Natural killer cell treated with Interleukin-12 subunit alpha and Interleukin-12 subunit beta and Interleukin-15 and Interleukin-18, amount 100 ng/mL, for 72 hours (primary cell): ENCODE measurements at regions not wholly inside any gene's neighbourhood (a gene's known extent, or its start where the extent isn't known, plus 50 kb on each side); places are given as distances from the start of the nearest gene placed in this dataset.

Source experiments
- ATAC-seq, 2 donors: fragments of 150-1000 bp; cut with Tn5 transposase in 1 of 2; sonication (Bioruptor Pico), chemical (Tn5 transposase) in 1 of 2; 2 replicates each; pipeline ENCODE4 v1.10.0; 2021
- DNase-seq: peaks from one replicate; pipeline ENCODE4 v3.0.0; 2022; ENCODE audit warnings: low spot score
- H3K27ac Mint-ChIP-seq, 2 donors: 1 replicate in 1 of 2; 2 replicates in 1 of 2; pipeline ENCODE4 v1.8.0; 2022; ENCODE audit warnings: mixed read lengths in 2 of 2, mild to moderate bottlenecking in 1 of 2, moderate library complexity in 1 of 2
- H3K27me3 Mint-ChIP-seq, 2 donors: 1 replicate in 1 of 2; 2 replicates in 1 of 2; pipeline ENCODE4 v1.8.0; 2022; ENCODE audit warnings: mixed read lengths in 2 of 2
- H3K36me3 Mint-ChIP-seq: one replicate; pipeline ENCODE4 v1.8.0; 2022; ENCODE audit warnings: mixed read lengths
- H3K4me1 Mint-ChIP-seq, 2 donors: 1 replicate in 1 of 2; 2 replicates in 1 of 2; pipeline ENCODE4 v1.8.0; 2022; ENCODE audit warnings: low read depth in 2 of 2, mixed read lengths in 2 of 2, mild to moderate bottlenecking in 1 of 2
- H3K4me3 Mint-ChIP-seq: one replicate; pipeline ENCODE4 v1.8.0; 2022; ENCODE audit warnings: mixed read lengths
- H3K9me3 Mint-ChIP-seq: 2 replicates; pipeline ENCODE4 v1.8.0; 2022; ENCODE audit warnings: mixed read lengths

- no peak overlapping the region for H3K27ac Mint-ChIP-seq
- H3K36me3 Mint-ChIP-seq: no peaks in the 10 kb centered on the region
- no peak for ATAC-seq
- H3K27me3 Mint-ChIP-seq: peaks cover 0 to 9% of the 10 kb centered on the region in 2 donors
- no peak for DNase-seq
- H3K4me3 Mint-ChIP-seq: no peak overlapping the region
- no peaks in the 10 kb centered on the region for H3K9me3 Mint-ChIP-seq
- H3K4me1 Mint-ChIP-seq: no peaks in the 10 kb centered on the region
Observed at GRCh38 chr4:147173797-147174432, 228.3 kb upstream of the TTC29 start.

GRCh38 chr4:147174591-147174990, 228.9 kb upstream of the TTC29 start:
- Mint-ChIP-seq H3K27ac (no peak overlapping the region), H3K4me1 (no peaks in the 10 kb centered on the region), H3K4me3 (no peak overlapping the region), H3K9me3 (no peaks in the 10 kb centered on the region), H3K27me3 (peaks cover 0 to 9% of the 10 kb centered on the region in 2 donors), H3K36me3 (no peaks in the 10 kb centered on the region)
- DNase-seq: no peak
- no peak for ATAC-seq

- Mint-ChIP-seq H3K27me3 (peaks cover 0 to 9% of the 10 kb centered on the region in 2 donors), H3K9me3 (no peaks in the 10 kb centered on the region), H3K36me3 (no peaks in the 10 kb centered on the region), H3K4me3 (no peak overlapping the region), H3K4me1 (no peaks in the 10 kb centered on the region), H3K27ac (no peak overlapping the region)
- ATAC-seq (no peak), DNase-seq (no peak)
Observed at GRCh38 chr4:147175460-147176025, 229.9 kb upstream of the TTC29 start.

GRCh38 chr4:147182041-147182440, 236.4 kb upstream of the TTC29 start:
- Mint-ChIP-seq H3K4me3 (no peak overlapping the region), H3K27me3 (peaks cover 0 to 17% of the 10 kb centered on the region in 2 donors), H3K36me3 (no peaks in the 10 kb centered on the region), H3K27ac (no peak overlapping the region), H3K9me3 (peaks cover 14% of the 10 kb centered on the region), H3K4me1 (no peaks in the 10 kb centered on the region)
- DNase-seq (no peak), ATAC-seq (no peak)

GRCh38 chr4:147192679-147193078, 247.0 kb upstream of the TTC29 start:
- H3K4me3 Mint-ChIP-seq: no peak overlapping the region
- H3K4me1 Mint-ChIP-seq: no peaks in the 10 kb centered on the region
- H3K27me3 Mint-ChIP-seq: no peaks in the 10 kb centered on the region
- H3K36me3 Mint-ChIP-seq: no peaks in the 10 kb centered on the region
- no peak overlapping the region for H3K27ac Mint-ChIP-seq
- H3K9me3 Mint-ChIP-seq: peaks cover 8% of the 10 kb centered on the region
- no peak for DNase-seq
- ATAC-seq: no peak

- no peak overlapping the region for H3K27ac Mint-ChIP-seq
- no peaks in the 10 kb centered on the region for H3K27me3 Mint-ChIP-seq
- H3K36me3 Mint-ChIP-seq: no peaks in the 10 kb centered on the region
- no peaks in the 10 kb centered on the region for H3K4me1 Mint-ChIP-seq
- H3K9me3 Mint-ChIP-seq: peaks cover 8% of the 10 kb centered on the region
- DNase-seq: no peak
- no peak for ATAC-seq
- no peak overlapping the region for H3K4me3 Mint-ChIP-seq
Observed at GRCh38 chr4:147194114-147194513, 248.4 kb upstream of the TTC29 start.

- Mint-ChIP-seq H3K36me3 (no peaks in the 10 kb centered on the region), H3K27ac (no peak overlapping the region), H3K4me1 (no peaks in the 10 kb centered on the region), H3K9me3 (peaks cover 8% of the 10 kb centered on the region), H3K4me3 (no peak overlapping the region), H3K27me3 (no peaks in the 10 kb centered on the region)
- ATAC-seq (no peak), DNase-seq (no peak)
Observed at GRCh38 chr4:147194604-147195003, 248.9 kb upstream of the TTC29 start.

- no peak for ATAC-seq
- Mint-ChIP-seq H3K9me3 (peaks cover 7% of the 10 kb centered on the region), H3K36me3 (no peaks in the 10 kb centered on the region), H3K27ac (no peak overlapping the region), H3K27me3 (no peaks in the 10 kb centered on the region), H3K4me3 (no peak overlapping the region), H3K4me1 (no peaks in the 10 kb centered on the region)
- DNase-seq: no peak
Observed at GRCh38 chr4:147195386-147195785, 249.7 kb upstream of the TTC29 start.

- H3K4me1 Mint-ChIP-seq: no peaks in the 10 kb centered on the region
- H3K9me3 Mint-ChIP-seq: peaks cover 3% of the 10 kb centered on the region
- no peaks in the 10 kb centered on the region for H3K36me3 Mint-ChIP-seq
- H3K27ac Mint-ChIP-seq: no peak overlapping the region
- ATAC-seq: no peak
- DNase-seq: no peak
- H3K27me3 Mint-ChIP-seq: no peaks in the 10 kb centered on the region
- no peak overlapping the region for H3K4me3 Mint-ChIP-seq
Observed at GRCh38 chr4:147198411-147199051, 252.9 kb upstream of the TTC29 start.

GRCh38 chr4:147201016-147201415, 255.4 kb upstream of the TTC29 start:
- H3K9me3 Mint-ChIP-seq: peaks cover 3% of the 10 kb centered on the region

GRCh38 chr4:147206807-147207206, 261.1 kb upstream of the TTC29 start:
- no peak overlapping the region for H3K4me3 Mint-ChIP-seq
- no peak for ATAC-seq
- H3K9me3 Mint-ChIP-seq: peaks cover 21% of the 10 kb centered on the region
- H3K27me3 Mint-ChIP-seq: no peaks in the 10 kb centered on the region
- DNase-seq: no peak
- H3K27ac Mint-ChIP-seq: no peak overlapping the region
- H3K36me3 Mint-ChIP-seq: no peaks in the 10 kb centered on the region
- H3K4me1 Mint-ChIP-seq: no peaks in the 10 kb centered on the region

More at GRCh38 chr4:147201016-147201415, 255.4 kb upstream of the TTC29 start:
- Mint-ChIP-seq H3K4me3 (no peak overlapping the region), H3K27me3 (no peaks in the 10 kb centered on the region), H3K27ac (no peak overlapping the region), H3K4me1 (no peaks in the 10 kb centered on the region), H3K36me3 (no peaks in the 10 kb centered on the region)
- DNase-seq (no peak), ATAC-seq (no peak)

- DNase-seq (no peak), ATAC-seq (no peak)
- Mint-ChIP-seq H3K36me3 (no peaks in the 10 kb centered on the region), H3K27me3 (no peaks in the 10 kb centered on the region), H3K4me1 (no peaks in the 10 kb centered on the region), H3K9me3 (peaks cover 22% of the 10 kb centered on the region), H3K27ac (no peak overlapping the region), H3K4me3 (no peak overlapping the region)
Observed at GRCh38 chr4:147207911-147208310, 262.2 kb upstream of the TTC29 start.

GRCh38 chr4:147217655-147218054, 263.2 kb upstream of the EDNRA start:
- H3K36me3 Mint-ChIP-seq: no peaks in the 10 kb centered on the region
- no peak for ATAC-seq

GRCh38 chr4:147219145-147219544, 261.8 kb upstream of the EDNRA start:
- Mint-ChIP-seq H3K36me3 (no peaks in the 10 kb centered on the region), H3K4me3 (no peak overlapping the region), H3K4me1 (no peaks in the 10 kb centered on the region), H3K27ac (no peak overlapping the region), H3K9me3 (peaks cover 4% of the 10 kb centered on the region), H3K27me3 (no peaks in the 10 kb centered on the region)
- DNase-seq: no peak
- no peak for ATAC-seq

More at GRCh38 chr4:147217655-147218054, 263.2 kb upstream of the EDNRA start:
- Mint-ChIP-seq H3K27me3 (no peaks in the 10 kb centered on the region), H3K27ac (no peak overlapping the region), H3K4me1 (no peaks in the 10 kb centered on the region), H3K4me3 (no peak overlapping the region), H3K9me3 (peaks cover 2% of the 10 kb centered on the region)
- no peak for DNase-seq
